Sigmoid colon (tissue), 4 donors: ENCODE measurements at regions not wholly inside any gene's neighbourhood (a gene's known extent, or its start where the extent isn't known, plus 50 kb on each side); places are given as distances from the start of the nearest gene placed in this dataset.
"Not testable (repeated sequence)": the region's sequence is repeated elsewhere in the genome, so short reads cannot be mapped to it uniquely, and the experiment has no call there.

Experiments
- EP300 ChIP-seq, 4 donors: sonication (generic); formaldehyde crosslinking; IDR thresholded peaks; one replicate each; pipeline ENCODE4 v1.6.1; 2017; ENCODE audit warnings: antibody characterized with exemption in 4 of 4
- POLR2A ChIP-seq, 2 donors: fragments of 450-650 bp; IDR thresholded peaks; one replicate each; pipeline ENCODE4 v1.6.1; 2016; ENCODE audit warnings: antibody characterized with exemption in 2 of 2, mild to moderate bottlenecking in 2 of 2, moderate library complexity in 2 of 2
- TF ChIP-seq, protein P1 (sequence below), 4 experiments: fragments of 450-650 bp in 3 of 4; fragments of 200-600 bp in 1 of 4; IDR thresholded peaks; one replicate each; pipeline ENCODE4 v1.5.1; 2016 to 2019; ENCODE audit warnings: antibody characterized with exemption in 4 of 4, mild to moderate bottlenecking in 3 of 4, moderate library complexity in 2 of 4

DNA sequence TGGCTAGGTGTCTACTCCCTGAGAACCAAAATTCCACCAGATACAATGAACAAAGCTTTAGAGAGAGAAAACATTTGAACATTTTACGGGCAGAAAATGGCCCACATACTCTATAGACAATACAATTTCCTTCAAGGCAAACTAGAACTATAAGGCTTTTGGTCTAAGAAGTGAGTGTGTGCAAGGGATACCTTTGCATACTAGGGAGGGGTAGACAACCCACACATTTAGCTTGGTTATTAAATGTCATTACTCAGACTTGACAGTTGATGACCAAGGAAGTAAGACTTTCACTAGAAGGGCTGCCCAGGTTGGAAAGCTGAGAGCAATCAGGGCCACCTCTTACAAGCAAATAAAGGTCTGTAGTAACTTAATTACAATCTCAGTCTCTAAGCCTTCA is 64.0 kb upstream of the PLEKHM1 start:
- not testable (repeated sequence) for TF ChIP-seq POLR2A, EP300 (IDR thresholded peaks at IDR 0.05)
- TF ChIP-seq, protein P1, sequence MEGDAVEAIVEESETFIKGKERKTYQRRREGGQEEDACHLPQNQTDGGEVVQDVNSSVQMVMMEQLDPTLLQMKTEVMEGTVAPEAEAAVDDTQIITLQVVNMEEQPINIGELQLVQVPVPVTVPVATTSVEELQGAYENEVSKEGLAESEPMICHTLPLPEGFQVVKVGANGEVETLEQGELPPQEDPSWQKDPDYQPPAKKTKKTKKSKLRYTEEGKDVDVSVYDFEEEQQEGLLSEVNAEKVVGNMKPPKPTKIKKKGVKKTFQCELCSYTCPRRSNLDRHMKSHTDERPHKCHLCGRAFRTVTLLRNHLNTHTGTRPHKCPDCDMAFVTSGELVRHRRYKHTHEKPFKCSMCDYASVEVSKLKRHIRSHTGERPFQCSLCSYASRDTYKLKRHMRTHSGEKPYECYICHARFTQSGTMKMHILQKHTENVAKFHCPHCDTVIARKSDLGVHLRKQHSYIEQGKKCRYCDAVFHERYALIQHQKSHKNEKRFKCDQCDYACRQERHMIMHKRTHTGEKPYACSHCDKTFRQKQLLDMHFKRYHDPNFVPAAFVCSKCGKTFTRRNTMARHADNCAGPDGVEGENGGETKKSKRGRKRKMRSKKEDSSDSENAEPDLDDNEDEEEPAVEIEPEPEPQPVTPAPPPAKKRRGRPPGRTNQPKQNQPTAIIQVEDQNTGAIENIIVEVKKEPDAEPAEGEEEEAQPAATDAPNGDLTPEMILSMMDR (IDR thresholded peaks at IDR 0.05) = not testable (repeated sequence)
